PC-9 (cell line): ENCODE measurements at regions not wholly inside any gene's neighbourhood (a gene's known extent, or its start where the extent isn't known, plus 50 kb on each side); places are given as distances from the start of the nearest gene placed in this dataset.

Source experiments
- BruUV-seq: library from RNA; stranded (reverse); fragments of 400-500 nt; replicated peaks from 2 replicates; lab custom pipeline; 2021; lab: Mats Ljungman, UMichigan
- CTCF ChIA-PET: fragments of 300-600 bp; sonication (Branson Sonifier 250); formaldehyde crosslinking; loops from one replicate; lab custom pipeline; 2022; ENCODE audit warnings: antibody characterized with exemption; lab: Charles Lee
- POLR2A ChIA-PET: fragments of 300-600 bp; sonication (Branson Sonifier 250); formaldehyde crosslinking; loops from one replicate; lab custom pipeline; 2022; ENCODE audit warnings: antibody characterized with exemption; ENCODE audit not compliant: unreplicated experiment; lab: Charles Lee
- DNase-seq, 2 experiments: peaks; one replicate each; pipeline versions ENCODE4 v3.0.0 to v3.0.0-alpha.2; 2015 to 2022; ENCODE audit warnings: mixed read lengths in 1 of 2
- H2AFZ ChIP-seq: fragments of 200-600 bp; sonication (generic); 2 replicates; pipeline ENCODE4 v1.8.1; 2017; ENCODE audit warnings: antibody characterized with exemption
- H3F3A ChIP-seq: fragments of 200-600 bp; sonication (generic); 2 replicates; pipeline ENCODE4 v1.8.1; 2017; ENCODE audit warnings: antibody characterized with exemption, mild to moderate bottlenecking, low read depth; ENCODE audit not compliant: insufficient read depth
- H3K27ac ChIP-seq: fragments of 200-600 bp; sonication (generic); 2 replicates; pipeline ENCODE4 v1.6.1; 2016; ENCODE audit warnings: mixed run types
- H3K27me3 ChIP-seq: fragments of 200-600 bp; sonication (generic); 2 replicates; pipeline ENCODE4 v1.6.1; 2016; ENCODE audit warnings: low read depth, mixed run types; ENCODE audit not compliant: insufficient read depth
- H3K36me3 ChIP-seq: fragments of 200-600 bp; sonication (generic); 2 replicates; pipeline ENCODE4 v1.6.1; 2016; ENCODE audit warnings: low read depth, mixed run types
- H3K4me1 ChIP-seq: fragments of 200-600 bp; sonication (generic); replicated peaks from 2 replicates; pipeline ENCODE4 v1.6.1; 2016; ENCODE audit warnings: mixed run types; ENCODE audit not compliant: insufficient read depth
- H3K4me2 ChIP-seq: fragments of 200-600 bp; sonication (generic); 2 replicates; pipeline ENCODE4 v1.6.1; 2017; ENCODE audit warnings: mixed run types
- H3K4me3 ChIP-seq: fragments of 200-600 bp; sonication (generic); 2 replicates; pipeline ENCODE4 v1.6.1; 2016; ENCODE audit warnings: mixed run types
- H3K79me2 ChIP-seq: fragments of 200-600 bp; sonication (generic); 2 replicates; pipeline ENCODE4 v1.6.1; 2017; ENCODE audit warnings: low read depth, mixed run types
- H3K9me2 ChIP-seq: fragments of 200-600 bp; sonication (generic); 2 replicates; pipeline ENCODE4 v1.8.1; 2017; ENCODE audit warnings: mild to moderate bottlenecking; ENCODE audit not compliant: insufficient read depth
- H3K9me3 ChIP-seq: fragments of 200-600 bp; sonication (generic); 2 replicates; pipeline ENCODE4 v1.8.1; 2016; ENCODE audit warnings: low read depth; ENCODE audit not compliant: insufficient read depth
- H4K20me1 ChIP-seq: fragments of 200-600 bp; sonication (generic); 2 replicates; pipeline ENCODE4 v1.8.1; 2017; ENCODE audit not compliant: insufficient read depth
- CTCF ChIP-seq: fragments of 200-600 bp; sonication (generic); conservative IDR thresholded peaks from 2 replicates; pipeline ENCODE4 v1.6.1; 2017; ENCODE audit warnings: mixed run types, antibody characterized with exemption, mild to moderate bottlenecking, moderate library complexity
- EZH2 ChIP-seq: fragments of 200-600 bp; sonication (generic); IDR thresholded peaks from 2 replicates; pipeline ENCODE4 v1.8.0; 2017; ENCODE audit warnings: antibody characterized with exemption, low read depth
- intact Hi-C: fragments of 100-400 bp; cut with micrococcal nuclease; formaldehyde crosslinking; loops from one replicate; pipeline ENCODE4 v1.10.0; 2022; ENCODE audit not compliant: unreplicated experiment

GRCh38 chr12:93957168-93957567, 191.2 kb upstream of the PLXNC1 start:
- TF ChIP-seq CTCF = no peak
- no peak for TF ChIP-seq EZH2
- H3K4me1 ChIP-seq = no peaks in the 10 kb centered on the region
- no peaks in the 10 kb centered on the region for H3K9me2 ChIP-seq
- H3K36me3 ChIP-seq = no peaks in the 10 kb centered on the region
- no peaks in the 10 kb centered on the region for H4K20me1 ChIP-seq
- POLR2A ChIA-PET = interaction anchor here (0.6 kb wide), 1 partner anchor 1466 kb away, joined by 4 read pairs; no protein-coding TSS in a partner anchor
- H3K27ac ChIP-seq = no peak overlapping the region
- H2AFZ ChIP-seq = no peak overlapping the region
- 0 out of 2 replicates have a peak, but pooled peaks cover 5% of the 10 kb centered on the region for H3K9me3 ChIP-seq
- DNase-seq = no peak
- H3K79me2 ChIP-seq = no peaks in the 10 kb centered on the region
- CTCF ChIA-PET = no interaction called here
- intact Hi-C loops = no loop called here
- no peak overlapping the region for H3K4me3 ChIP-seq
- no TSS peak for BruUV-seq
- no peaks in the 10 kb centered on the region for H3F3A ChIP-seq
- no peaks in the 10 kb centered on the region for H3K27me3 ChIP-seq
- no peak overlapping the region for H3K4me2 ChIP-seq

- H3K27ac ChIP-seq = no peak overlapping the region
- no peaks in the 10 kb centered on the region for H3K36me3 ChIP-seq
- BruUV-seq = no TSS peak
- CTCF ChIA-PET = no interaction called here
- H3K4me3 ChIP-seq = no peak overlapping the region
- TF ChIP-seq EZH2 = no peak
- POLR2A ChIA-PET = interaction anchor here (0.6 kb wide), 1 partner anchor 1465 kb away, joined by 4 read pairs; no protein-coding TSS in a partner anchor
- no peak for DNase-seq
- H3F3A ChIP-seq = no peaks in the 10 kb centered on the region
- no peaks in the 10 kb centered on the region for H3K4me1 ChIP-seq
- no peaks in the 10 kb centered on the region for H3K27me3 ChIP-seq
- no peaks in the 10 kb centered on the region for H3K9me2 ChIP-seq
- H3K9me3 ChIP-seq = 0 out of 2 replicates have a peak, but pooled peaks cover 5% of the 10 kb centered on the region
- no peaks in the 10 kb centered on the region for H3K79me2 ChIP-seq
- no peaks in the 10 kb centered on the region for H4K20me1 ChIP-seq
- H3K4me2 ChIP-seq = no peak overlapping the region
- intact Hi-C loops = no loop called here
- H2AFZ ChIP-seq = no peak overlapping the region
Measured at GRCh38 chr12:93957870-93958269, 190.5 kb upstream of the PLXNC1 start.

- DNase-seq = no peak
- no peaks in the 10 kb centered on the region for H3K36me3 ChIP-seq
- no peaks in the 10 kb centered on the region for H3K27me3 ChIP-seq
- no peak overlapping the region for H3K27ac ChIP-seq
- H2AFZ ChIP-seq = no peak overlapping the region
- no peaks in the 10 kb centered on the region for H3K9me2 ChIP-seq
- CTCF ChIA-PET = no interaction called here
- no TSS peak for BruUV-seq
- intact Hi-C loops = no loop called here
- H3K9me3 ChIP-seq = 0 out of 2 replicates have a peak, but pooled peaks cover 5% of the 10 kb centered on the region
- H4K20me1 ChIP-seq = no peaks in the 10 kb centered on the region
- H3K4me1 ChIP-seq = no peaks in the 10 kb centered on the region
- POLR2A ChIA-PET = no interaction called here
- H3F3A ChIP-seq = no peaks in the 10 kb centered on the region
- no peak for TF ChIP-seq EZH2
- TF ChIP-seq CTCF = no peak
- H3K4me2 ChIP-seq = no peak overlapping the region
- H3K79me2 ChIP-seq = no peaks in the 10 kb centered on the region
- no peak overlapping the region for H3K4me3 ChIP-seq
Measured at GRCh38 chr12:93959657-93960056, 188.7 kb upstream of the PLXNC1 start.

- H3K79me2 ChIP-seq = no peaks in the 10 kb centered on the region
- BruUV-seq = no TSS peak
- ChIA-PET POLR2A (no interaction called here), CTCF (no interaction called here)
- no peak overlapping the region for H3K4me2 ChIP-seq
- H3K9me2 ChIP-seq = no peaks in the 10 kb centered on the region
- intact Hi-C loops = no loop called here
- H3F3A ChIP-seq = no peaks in the 10 kb centered on the region
- no peak for DNase-seq
- H3K27me3 ChIP-seq = no peaks in the 10 kb centered on the region
- H3K36me3 ChIP-seq = no peaks in the 10 kb centered on the region
- H4K20me1 ChIP-seq = no peaks in the 10 kb centered on the region
- H3K27ac ChIP-seq = no peak overlapping the region
- no peak overlapping the region for H3K4me3 ChIP-seq
- TF ChIP-seq CTCF (no peak), EZH2 (no peak)
- H2AFZ ChIP-seq = no peak overlapping the region
- no peaks in the 10 kb centered on the region for H3K4me1 ChIP-seq
- 0 out of 2 replicates have a peak, but pooled peaks cover 5% of the 10 kb centered on the region for H3K9me3 ChIP-seq
Measured at GRCh38 chr12:93960521-93960920, 187.9 kb upstream of the PLXNC1 start.
